Activated naive CD4-positive, alpha-beta T cell treated with anti-CD3 and anti-CD28 coated beads, Interleukin-2, amount 50 U/mL, for 24 hours (primary cell): ENCODE measurements at regions not wholly inside any gene's neighbourhood (a gene's known extent, or its start where the extent isn't known, plus 50 kb on each side); places are given as distances from the start of the nearest gene placed in this dataset.
"Not testable (repeated sequence)": the region's sequence is repeated elsewhere in the genome, so short reads cannot be mapped to it uniquely, and the experiment has no call there.

ENCODE experiments used
- H3K27ac Mint-ChIP-seq: one replicate; pipeline ENCODE4 v1.8.0; 2021; ENCODE audit warnings: mild to moderate bottlenecking, mixed read lengths
- H3K27me3 Mint-ChIP-seq: one replicate; pipeline ENCODE4 v1.8.0; 2021; ENCODE audit warnings: mixed read lengths
- H3K36me3 Mint-ChIP-seq: one replicate; pipeline ENCODE4 v1.8.0; 2021; ENCODE audit warnings: mixed read lengths
- H3K4me1 Mint-ChIP-seq: one replicate; pipeline ENCODE4 v1.8.0; 2021; ENCODE audit warnings: mixed read lengths
- H3K4me3 Mint-ChIP-seq: one replicate; pipeline ENCODE4 v1.8.0; 2021; ENCODE audit warnings: mild to moderate bottlenecking, mixed read lengths
- H3K9me3 Mint-ChIP-seq: one replicate; pipeline ENCODE4 v1.8.0; 2021; ENCODE audit warnings: mixed read lengths

DNA sequence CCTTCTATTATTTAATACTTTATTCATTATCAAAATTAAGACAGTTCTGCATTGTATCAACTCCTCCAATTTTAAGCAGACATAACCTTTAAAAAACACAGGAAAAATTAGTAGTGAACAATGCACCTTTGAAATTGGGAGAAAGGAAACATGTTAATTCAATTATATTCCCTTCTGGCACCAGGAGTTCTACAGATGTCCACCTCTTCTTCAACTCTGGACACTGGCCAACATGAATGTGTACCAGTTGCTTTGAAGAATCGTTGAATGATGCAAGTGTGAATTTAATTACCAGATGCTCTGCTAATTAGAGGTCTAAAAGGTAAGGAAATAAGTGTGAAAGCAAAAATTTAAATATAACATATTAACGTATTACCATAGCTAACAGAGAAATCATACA lies 206.7 kb upstream of the IGFBP3 start:
- Mint-ChIP-seq H3K27me3 (no peaks in the 10 kb centered on the region), H3K4me1 (no peaks in the 10 kb centered on the region), H3K27ac (no peak overlapping the region), H3K9me3 (no peaks in the 10 kb centered on the region), H3K36me3 (no peaks in the 10 kb centered on the region), H3K4me3 (no peak overlapping the region)

DNA sequence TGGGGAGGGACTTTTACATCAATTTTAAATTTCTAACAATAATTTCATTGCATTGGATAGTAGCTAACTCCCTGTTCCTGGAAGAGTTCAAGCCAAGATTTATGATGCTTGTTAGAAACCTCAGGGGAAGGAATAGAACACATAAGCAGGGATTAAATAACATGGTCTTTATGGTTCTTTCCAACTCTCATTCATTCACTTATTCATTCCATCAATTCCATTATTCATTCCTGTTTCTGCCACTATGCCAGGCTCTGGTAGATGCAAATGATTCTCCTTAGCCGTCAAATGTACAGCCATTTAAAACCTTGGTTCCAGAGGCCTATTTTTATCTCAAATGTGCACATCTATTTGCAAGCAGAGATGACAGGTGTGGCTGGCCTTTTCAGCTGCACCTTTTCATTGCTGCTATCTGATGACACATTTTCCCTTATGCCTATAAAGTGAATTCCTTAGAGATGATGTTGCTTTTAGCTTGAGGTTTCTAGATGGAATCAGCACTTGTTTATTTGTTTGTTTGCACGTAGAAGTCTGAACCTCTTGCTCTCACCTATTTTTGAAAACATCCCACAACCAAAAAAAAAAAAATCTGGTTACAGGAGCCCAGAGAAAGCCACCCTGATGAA lies 205.7 kb upstream of the IGFBP3 start:
- Mint-ChIP-seq H3K27ac (no peak overlapping the region), H3K36me3 (no peaks in the 10 kb centered on the region), H3K4me3 (no peak overlapping the region), H3K9me3 (no peaks in the 10 kb centered on the region), H3K27me3 (no peaks in the 10 kb centered on the region), H3K4me1 (no peaks in the 10 kb centered on the region)

DNA sequence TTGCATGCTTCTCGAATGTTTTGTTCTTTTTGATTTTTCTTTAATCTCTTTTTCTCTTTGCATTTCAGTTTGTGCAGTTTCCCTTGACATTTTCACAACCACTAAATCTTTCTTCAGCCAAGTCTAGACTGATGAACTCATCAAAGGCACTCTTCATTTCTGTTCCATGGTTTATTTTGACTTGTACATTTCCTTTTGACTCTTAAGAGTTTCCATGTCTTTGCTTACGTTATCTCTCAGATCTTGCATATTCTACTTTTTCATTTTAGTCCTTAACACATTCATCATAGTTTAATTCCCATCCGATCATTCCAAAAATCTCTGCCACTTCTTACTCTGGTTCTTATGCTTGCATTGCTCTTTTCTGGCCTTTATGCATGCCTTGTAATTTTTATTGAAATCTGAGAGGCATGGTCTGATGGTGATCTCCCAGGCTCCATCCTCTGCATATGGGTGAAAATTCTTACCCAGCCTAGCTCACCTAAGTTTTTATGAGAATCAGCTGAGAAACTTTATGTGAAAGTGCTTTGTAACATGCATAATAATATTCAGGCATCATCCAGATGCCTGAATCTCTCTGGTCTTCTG lies 202.8 kb upstream of the IGFBP3 start:
- no peaks in the 10 kb centered on the region for H3K4me1 Mint-ChIP-seq
- H3K4me3 Mint-ChIP-seq = no peak overlapping the region
- no peaks in the 10 kb centered on the region for H3K36me3 Mint-ChIP-seq
- H3K27ac Mint-ChIP-seq = no peak overlapping the region
- H3K27me3 Mint-ChIP-seq = no peaks in the 10 kb centered on the region
- no peaks in the 10 kb centered on the region for H3K9me3 Mint-ChIP-seq

DNA sequence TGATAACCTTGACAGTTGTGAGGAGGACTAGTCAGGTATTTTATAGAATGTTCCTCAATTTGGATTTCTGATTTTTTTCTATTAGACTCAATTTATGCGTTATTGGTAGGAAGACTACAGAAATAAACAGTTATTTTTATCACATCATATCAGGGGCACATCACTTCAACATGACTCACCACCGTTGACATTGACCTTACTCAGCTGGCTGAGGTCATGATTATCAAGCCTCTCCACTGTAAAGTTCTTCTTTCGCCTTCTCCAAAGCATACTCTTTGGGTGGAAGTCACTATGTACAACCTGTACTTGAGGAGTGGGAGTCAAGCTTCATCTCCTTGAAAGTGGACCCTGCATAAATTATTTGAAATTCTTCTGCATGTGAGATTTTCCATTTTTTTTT lies 194.3 kb upstream of the IGFBP3 start:
- Mint-ChIP-seq H3K27ac (no peak overlapping the region), H3K36me3 (no peaks in the 10 kb centered on the region), H3K4me3 (no peak overlapping the region), H3K27me3 (no peaks in the 10 kb centered on the region), H3K9me3 (no peaks in the 10 kb centered on the region), H3K4me1 (no peaks in the 10 kb centered on the region)

DNA sequence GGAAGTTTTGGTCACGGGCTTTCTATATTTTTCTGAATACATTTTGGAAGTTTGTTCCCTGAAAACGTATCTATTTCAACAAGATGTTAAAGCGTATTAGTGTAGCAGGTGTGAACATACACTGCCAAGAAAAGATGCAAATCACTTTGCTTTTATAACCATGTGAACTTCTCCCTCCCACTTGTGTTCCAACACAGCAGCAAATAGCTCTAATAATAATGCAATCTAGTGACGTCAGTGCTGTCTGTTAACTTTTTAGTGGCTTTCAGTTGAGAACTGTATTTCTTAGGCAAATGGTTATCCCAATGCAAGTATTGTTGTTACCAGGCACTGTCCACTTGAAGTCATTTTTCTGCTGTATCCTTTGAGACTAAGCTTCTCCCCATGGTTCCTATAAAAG lies 188.4 kb upstream of the IGFBP3 start:
- H3K4me3 Mint-ChIP-seq = no peak overlapping the region
- H3K27me3 Mint-ChIP-seq = no peaks in the 10 kb centered on the region
- no peaks in the 10 kb centered on the region for H3K4me1 Mint-ChIP-seq
- H3K9me3 Mint-ChIP-seq = no peaks in the 10 kb centered on the region
- no peaks in the 10 kb centered on the region for H3K36me3 Mint-ChIP-seq
- no peak overlapping the region for H3K27ac Mint-ChIP-seq

DNA sequence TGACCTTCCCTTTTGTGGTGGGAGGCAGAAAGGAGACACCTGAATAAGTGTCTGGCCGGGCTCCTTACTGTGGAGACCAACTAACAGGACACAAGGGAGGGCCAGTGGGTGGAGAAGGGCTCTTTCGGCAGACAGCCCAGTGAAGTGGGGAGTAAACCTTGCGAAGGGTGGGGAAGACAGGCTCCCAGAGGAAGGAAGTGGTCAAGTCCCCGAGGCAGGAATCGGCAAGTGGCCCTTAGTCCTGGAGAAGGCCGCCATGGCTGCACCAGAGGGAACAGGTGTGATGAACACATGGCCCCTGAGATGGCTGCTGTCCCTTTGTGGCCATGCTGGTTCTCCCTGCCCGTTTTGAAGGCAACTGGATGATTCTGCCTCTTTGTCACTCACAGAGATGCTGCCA lies 187.2 kb upstream of the IGFBP3 start:
- Mint-ChIP-seq H3K9me3 (no peaks in the 10 kb centered on the region), H3K36me3 (no peaks in the 10 kb centered on the region), H3K27ac (no peak overlapping the region), H3K4me3 (no peak overlapping the region), H3K4me1 (no peaks in the 10 kb centered on the region), H3K27me3 (no peaks in the 10 kb centered on the region)

DNA sequence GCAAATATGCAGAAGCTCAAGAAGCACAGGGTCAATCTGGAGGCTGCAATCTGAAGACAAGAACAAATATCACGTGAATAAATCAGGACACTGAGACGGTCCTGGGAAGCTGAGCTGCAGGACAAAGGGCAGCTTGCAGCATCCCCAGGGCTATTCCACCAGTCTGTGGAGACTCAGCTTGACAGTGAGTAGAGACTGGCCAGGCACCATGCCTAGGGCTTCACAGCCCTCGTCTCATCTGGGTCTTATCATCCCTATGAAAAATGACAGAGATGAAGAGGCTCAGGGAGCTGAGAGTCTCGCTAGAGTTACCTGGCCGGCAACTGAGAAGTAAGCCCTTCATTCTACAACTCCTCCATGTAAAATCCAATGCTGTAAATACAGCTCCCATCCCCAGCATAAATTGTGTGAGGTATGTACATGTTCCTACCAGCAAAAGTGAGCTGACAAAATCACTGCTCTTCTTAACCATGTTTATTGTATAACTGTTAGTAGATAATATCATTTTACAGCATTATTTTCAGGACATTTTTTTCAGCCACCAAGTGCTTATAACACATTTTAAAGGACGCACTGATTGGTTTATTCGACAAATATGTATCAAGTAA lies 186.6 kb upstream of the IGFBP3 start:
- Mint-ChIP-seq H3K27ac (no peak overlapping the region), H3K4me3 (no peak overlapping the region), H3K36me3 (no peaks in the 10 kb centered on the region), H3K4me1 (no peaks in the 10 kb centered on the region), H3K9me3 (no peaks in the 10 kb centered on the region), H3K27me3 (no peaks in the 10 kb centered on the region)

DNA sequence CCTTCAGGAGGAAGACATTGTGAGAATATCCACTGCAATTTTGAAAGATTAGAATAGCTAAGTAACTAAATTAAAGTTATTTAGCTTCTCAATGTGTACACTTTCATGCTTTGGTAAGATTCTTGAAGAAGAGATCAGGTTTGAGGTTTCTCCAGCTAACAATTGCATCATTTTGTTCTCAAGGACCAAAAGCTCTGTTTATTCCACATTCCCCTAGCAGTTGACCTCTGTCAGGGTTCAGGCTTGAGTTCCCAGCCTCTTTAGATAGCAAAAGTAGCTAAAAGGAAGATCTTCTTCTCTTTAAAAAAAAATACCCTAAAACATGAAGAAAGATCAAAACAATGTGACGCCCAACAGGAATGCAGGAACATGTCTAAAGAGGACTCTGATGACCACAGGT lies 179.4 kb upstream of the IGFBP3 start:
- Mint-ChIP-seq H3K9me3 (no peaks in the 10 kb centered on the region), H3K4me1 (no peaks in the 10 kb centered on the region), H3K27me3 (no peaks in the 10 kb centered on the region), H3K36me3 (no peaks in the 10 kb centered on the region), H3K27ac (no peak overlapping the region), H3K4me3 (no peak overlapping the region)

DNA sequence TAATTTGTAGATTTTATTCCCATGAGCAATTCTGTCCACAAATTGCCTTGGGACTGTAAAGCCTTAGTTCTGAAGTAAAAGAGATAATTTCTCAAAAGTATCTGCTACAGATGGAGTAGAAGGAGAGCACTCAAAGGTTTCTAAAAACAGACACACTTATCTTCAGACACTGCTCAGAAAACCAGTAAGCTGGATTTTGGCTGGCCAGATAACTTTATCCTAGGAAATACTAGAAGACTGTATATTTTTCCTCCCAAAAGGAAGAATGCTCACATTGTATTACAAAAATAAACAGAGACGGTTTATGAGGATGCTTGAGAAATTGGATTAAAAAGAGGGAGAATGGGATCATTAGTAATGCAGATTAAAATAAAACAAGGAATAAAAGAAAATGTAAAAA lies 178.0 kb upstream of the IGFBP3 start:
- H3K27ac Mint-ChIP-seq = no peak overlapping the region
- no peaks in the 10 kb centered on the region for H3K4me1 Mint-ChIP-seq
- H3K9me3 Mint-ChIP-seq = no peaks in the 10 kb centered on the region
- no peaks in the 10 kb centered on the region for H3K36me3 Mint-ChIP-seq
- no peak overlapping the region for H3K4me3 Mint-ChIP-seq
- no peaks in the 10 kb centered on the region for H3K27me3 Mint-ChIP-seq

DNA sequence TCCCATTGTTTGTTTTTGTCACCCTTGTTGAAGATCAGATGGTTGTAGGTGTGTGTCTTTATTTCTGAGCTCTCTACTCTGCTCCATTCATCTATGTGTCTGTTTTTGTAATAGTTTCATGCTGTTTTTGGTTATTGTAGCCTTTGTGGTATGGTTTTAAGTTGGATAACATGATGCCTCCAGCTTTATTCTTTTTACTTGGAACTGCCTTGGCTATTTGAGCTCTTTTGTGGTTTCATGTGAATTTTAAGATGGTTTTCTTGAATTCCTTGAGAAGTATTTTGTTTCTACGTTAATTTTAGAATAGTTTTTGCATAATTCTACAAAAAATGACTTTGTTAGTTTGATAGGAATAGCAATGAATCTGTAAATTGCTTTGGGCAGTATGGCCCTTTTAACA lies 170.0 kb upstream of the IGFBP3 start:
- no peak overlapping the region for H3K27ac Mint-ChIP-seq
- H3K27me3 Mint-ChIP-seq = no peaks in the 10 kb centered on the region
- peaks cover 25% of the 10 kb centered on the region for H3K9me3 Mint-ChIP-seq
- no peak overlapping the region for H3K4me3 Mint-ChIP-seq
- H3K36me3 Mint-ChIP-seq = peaks cover 2% of the 10 kb centered on the region
- no peaks in the 10 kb centered on the region for H3K4me1 Mint-ChIP-seq

DNA sequence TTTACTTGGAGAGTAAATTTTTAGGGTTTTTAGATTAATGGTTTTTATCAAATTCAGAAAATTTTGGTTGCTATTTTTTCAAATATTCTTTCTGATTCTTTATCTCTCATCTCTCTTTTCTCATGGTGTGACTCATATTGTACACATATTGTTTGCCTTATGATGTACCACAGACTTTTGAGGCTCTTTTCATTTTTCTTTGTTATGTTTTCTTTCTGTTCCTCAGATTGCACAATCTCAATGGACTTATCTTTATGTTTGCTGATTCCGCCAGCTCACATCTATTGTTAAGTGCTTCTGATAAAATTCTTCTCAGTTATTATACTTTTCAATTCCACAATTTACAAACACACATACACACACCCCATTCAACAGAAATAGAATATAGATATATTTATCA lies 168.2 kb upstream of the IGFBP3 start:
- Mint-ChIP-seq H3K27me3 (no peaks in the 10 kb centered on the region), H3K4me1 (no peaks in the 10 kb centered on the region), H3K9me3 (peaks cover 25% of the 10 kb centered on the region), H3K4me3 (no peak overlapping the region), H3K27ac (no peak overlapping the region), H3K36me3 (peaks cover 2% of the 10 kb centered on the region)

DNA sequence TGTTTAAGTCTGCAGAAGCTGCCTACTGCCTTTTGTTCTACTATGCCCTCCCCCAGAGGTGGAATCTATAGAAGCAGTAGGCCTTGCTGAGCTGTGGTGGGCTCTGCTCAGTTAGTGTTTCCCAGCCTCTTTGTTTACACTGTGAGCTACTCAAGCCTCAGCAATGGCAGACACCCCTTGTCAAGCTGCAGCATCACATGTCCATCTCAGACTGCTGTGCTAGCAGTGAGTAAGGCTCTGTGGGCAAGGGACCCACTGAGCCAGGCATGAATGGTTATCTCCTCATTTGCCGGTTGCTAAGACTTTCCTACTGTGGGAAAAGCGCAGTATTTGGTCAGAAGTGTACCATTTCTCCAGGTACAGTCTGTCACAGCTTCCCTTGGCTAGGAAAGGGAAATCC lies 167.4 kb upstream of the IGFBP3 start:
- H3K4me1 Mint-ChIP-seq, H3K27me3 Mint-ChIP-seq, H3K27ac Mint-ChIP-seq, H3K4me3 Mint-ChIP-seq, H3K36me3 Mint-ChIP-seq: not testable (repeated sequence)
- H3K9me3 Mint-ChIP-seq = peaks cover 25% of the 10 kb centered on the region

DNA sequence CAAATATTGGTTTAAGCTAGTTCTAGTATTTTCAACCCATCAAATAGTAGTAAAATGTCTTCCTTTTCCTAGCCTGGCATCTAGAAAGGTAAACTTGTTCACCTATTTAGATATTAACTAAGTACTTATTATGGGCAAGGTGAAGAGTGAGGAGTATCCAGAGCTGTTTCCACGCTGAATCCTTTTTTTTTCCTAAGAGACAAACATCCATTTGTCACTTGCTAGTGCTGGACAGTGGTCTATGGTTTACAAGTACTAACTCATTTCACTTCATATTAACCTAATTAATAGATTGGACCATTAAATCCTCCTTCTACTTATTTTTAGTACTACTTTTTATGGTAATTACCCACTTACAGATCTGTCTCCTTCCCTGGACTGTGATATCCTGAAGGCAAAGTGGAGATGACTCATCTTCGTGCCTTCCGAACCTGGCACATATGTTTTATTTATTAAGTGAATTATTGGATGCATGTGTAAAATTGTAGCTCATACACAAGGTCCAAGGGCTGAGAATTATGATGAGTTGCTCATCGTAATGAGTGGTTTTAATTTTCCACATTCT lies 159.6 kb upstream of the IGFBP3 start:
- Mint-ChIP-seq H3K4me3 (no peak overlapping the region), H3K36me3 (no peaks in the 10 kb centered on the region), H3K27me3 (peaks cover 1% of the 10 kb centered on the region), H3K4me1 (no peaks in the 10 kb centered on the region), H3K9me3 (peaks cover 14% of the 10 kb centered on the region), H3K27ac (no peak overlapping the region)

DNA sequence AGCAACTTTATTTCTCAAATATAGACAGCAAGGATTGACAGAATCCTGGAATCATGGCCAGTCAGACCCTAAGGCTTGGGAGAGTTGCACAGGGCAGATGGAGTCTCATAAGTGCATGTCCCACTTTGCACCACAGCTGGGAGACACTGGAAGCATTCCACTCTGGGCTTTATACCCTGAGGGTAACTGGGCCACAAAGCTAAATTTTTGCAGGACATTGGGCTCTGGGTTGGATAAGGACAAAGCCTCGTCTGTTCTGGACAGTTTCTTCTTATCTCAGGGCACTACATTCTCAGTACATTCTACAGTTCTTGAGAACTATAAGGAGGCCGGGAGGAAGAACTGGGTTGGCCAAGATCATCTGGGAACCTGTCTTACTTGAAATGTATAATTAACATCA lies 158.3 kb upstream of the IGFBP3 start:
- no peaks in the 10 kb centered on the region for H3K4me1 Mint-ChIP-seq
- H3K4me3 Mint-ChIP-seq = no peak overlapping the region
- H3K27ac Mint-ChIP-seq = no peak overlapping the region
- H3K9me3 Mint-ChIP-seq = peaks cover 14% of the 10 kb centered on the region
- H3K27me3 Mint-ChIP-seq = peaks cover 1% of the 10 kb centered on the region
- no peaks in the 10 kb centered on the region for H3K36me3 Mint-ChIP-seq

DNA sequence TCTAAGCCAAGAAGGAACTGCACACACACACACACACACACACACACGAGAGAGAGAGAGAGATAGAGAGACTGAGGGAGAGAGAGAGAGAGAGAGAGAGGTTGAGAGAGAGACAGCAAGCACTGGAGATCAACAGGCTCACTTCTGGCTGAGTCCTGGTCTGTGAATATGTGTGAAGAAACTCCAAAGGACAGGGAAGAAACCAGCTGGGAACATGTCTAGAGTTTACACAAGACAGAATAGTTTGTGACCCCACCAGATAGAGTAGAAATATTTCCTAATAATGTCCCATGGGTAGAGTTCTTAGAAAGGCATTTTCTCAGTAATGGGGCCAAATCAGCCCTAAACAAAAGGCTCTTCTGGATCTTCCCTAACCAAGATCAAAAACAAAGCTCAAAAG lies 155.5 kb upstream of the IGFBP3 start:
- Mint-ChIP-seq H3K4me1 (no peaks in the 10 kb centered on the region), H3K36me3 (no peaks in the 10 kb centered on the region), H3K27me3 (peaks cover 1% of the 10 kb centered on the region), H3K9me3 (peaks cover 14% of the 10 kb centered on the region), H3K4me3 (no peak overlapping the region), H3K27ac (no peak overlapping the region)

DNA sequence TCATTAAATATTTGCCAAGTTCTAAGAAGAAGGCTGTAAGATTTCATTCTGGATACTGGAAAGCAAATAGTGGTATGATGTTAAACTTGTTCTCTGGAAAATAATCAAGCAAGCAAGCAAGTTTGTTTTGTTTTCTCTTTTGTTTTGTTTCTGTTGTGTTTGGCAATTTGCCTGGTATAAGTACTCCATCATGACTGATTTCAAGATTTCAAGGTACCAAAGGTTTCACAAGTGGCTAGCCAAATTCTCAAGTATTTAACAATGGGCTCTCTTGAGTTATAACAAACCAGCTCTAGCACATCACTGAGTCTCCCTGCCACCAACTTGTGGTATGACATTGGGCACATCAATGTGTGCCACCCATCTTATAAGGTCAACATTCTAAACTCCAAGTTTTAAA lies 151.7 kb upstream of the IGFBP3 start:
- Mint-ChIP-seq H3K4me3 (no peak overlapping the region), H3K36me3 (no peaks in the 10 kb centered on the region), H3K9me3 (peaks cover 9% of the 10 kb centered on the region), H3K4me1 (no peaks in the 10 kb centered on the region), H3K27ac (no peak overlapping the region), H3K27me3 (peaks cover 1% of the 10 kb centered on the region)
